Panc1 (cell line): ENCODE measurements at regions not wholly inside any gene's neighbourhood (a gene's known extent, or its start where the extent isn't known, plus 50 kb on each side); places are given as distances from the start of the nearest gene placed in this dataset.

ENCODE experiments used
- ATAC-seq: fragments of 200-7000 bp; cut with Tn5 transposase; 2 replicates; pipeline ENCODE4 v1.9.1; 2020; ENCODE audit warnings: mild to moderate bottlenecking, moderate library complexity
- BruUV-seq: library from RNA; stranded (reverse); fragments of 400-500 nt; replicated peaks from 2 replicates; lab custom pipeline; 2021; lab: Mats Ljungman, UMichigan
- CTCF ChIA-PET: fragments of 300-600 bp; sonication (Branson Sonifier 250); formaldehyde crosslinking; loops from one replicate; lab custom pipeline; 2022; ENCODE audit warnings: antibody characterized with exemption; lab: Charles Lee
- POLR2A ChIA-PET: fragments of 300-600 bp; sonication (Branson Sonifier 250); formaldehyde crosslinking; loops from one replicate; lab custom pipeline; 2022; ENCODE audit warnings: antibody characterized with exemption; lab: Charles Lee
- DNase-seq: peaks from one replicate; pipeline ENCODE4 v3.0.0-alpha.2; 2010; ENCODE audit warnings: low read depth, low spot score
- H3K27ac ChIP-seq: 2 replicates; pipeline ENCODE4 v1.5.1; 2011; ENCODE audit warnings: mild to moderate bottlenecking, low read length, inconsistent platforms
- H3K27me3 ChIP-seq: fragments of 200-500 bp; sonication (Bioruptor generic); 2 replicates; pipeline ENCODE4 v1.6.0; 2014; ENCODE audit warnings: low read length, inconsistent platforms; ENCODE audit not compliant: control insufficient read depth, insufficient read depth
- H3K36me3 ChIP-seq: fragments of 200-500 bp; sonication (Bioruptor generic); 2 replicates; pipeline ENCODE4 v1.5.1; 2014; ENCODE audit warnings: inconsistent platforms, mild to moderate bottlenecking, low read length, moderate library complexity; ENCODE audit not compliant: control insufficient read depth, insufficient read depth
- H3K4me1 ChIP-seq: 2 replicates; pipeline ENCODE4 v1.5.1; 2011; ENCODE audit warnings: inconsistent platforms, mild to moderate bottlenecking, low read length, moderate library complexity; ENCODE audit not compliant: control insufficient read depth, insufficient read depth
- H3K4me3 ChIP-seq, 2 experiments: 2 replicates each; pipeline ENCODE4 v1.5.1; 2011 to 2012; ENCODE audit warnings: low read depth in 2 of 2, low read length in 2 of 2, mild to moderate bottlenecking in 2 of 2, inconsistent platforms in 1 of 2, moderate library complexity in 1 of 2
- H3K9me3 ChIP-seq: fragments of 200-500 bp; sonication (Bioruptor generic); 2 replicates; pipeline ENCODE4 v1.5.1; 2014; ENCODE audit warnings: low read depth, mild to moderate bottlenecking, inconsistent platforms, low read length, moderate library complexity; ENCODE audit not compliant: control insufficient read depth, insufficient read depth
- POLR2AphosphoS5 ChIP-seq: IDR thresholded peaks from 2 replicates; pipeline ENCODE4 v1.6.1; 2012; ENCODE audit warnings: mild to moderate bottlenecking, low read depth, low read length, moderate library complexity
- REST ChIP-seq, 2 experiments: IDR thresholded peaks; 2 replicates each; pipeline ENCODE4 v1.6.1; 2011 to 2012; ENCODE audit warnings: low read depth in 2 of 2, control low read depth in 1 of 2, low read length in 1 of 2, mild to moderate bottlenecking in 1 of 2, moderate library complexity in 1 of 2; ENCODE audit not compliant: insufficient read depth in 1 of 2
- SIN3A ChIP-seq: IDR thresholded peaks from 2 replicates; pipeline ENCODE4 v1.6.1; 2012; ENCODE audit warnings: low read depth, mild to moderate bottlenecking, low read length, moderate library complexity, borderline replicate concordance; ENCODE audit not compliant: insufficient read depth
- TCF7L2 ChIP-seq: IDR thresholded peaks from 2 replicates; pipeline ENCODE4 v1.6.1; 2011; ENCODE audit warnings: mild to moderate bottlenecking, low read depth, low read length, inconsistent platforms
- in situ Hi-C: cut with HindIII; loops from 2 replicates; pipeline ENCODE4 v1.10.0; 2016; ENCODE audit warnings: low sequenced_read_pairs, low pct_unique_long_range_greater_than_20kb
- intact Hi-C: fragments of 100-400 bp; cut with micrococcal nuclease; formaldehyde crosslinking; loops from one replicate; pipeline ENCODE4 v1.10.0; 2022; ENCODE audit not compliant: unreplicated experiment
- TF ChIP-seq, protein P1 (sequence below): fragments of 450-650 bp; IDR thresholded peaks from 2 replicates; pipeline ENCODE4 v1.5.1; 2017; ENCODE audit warnings: mild to moderate bottlenecking

- H3K4me3 ChIP-seq: no peak overlapping the region
- DNase-seq: no peak
- no peaks in the 10 kb centered on the region for H3K9me3 ChIP-seq
- ATAC-seq: no peak
- no peak overlapping the region for H3K27ac ChIP-seq
- H3K27me3 ChIP-seq: peaks cover 4% of the 10 kb centered on the region
- intact Hi-C loops (no loop called here), in situ Hi-C loops (no loop called here)
- ChIA-PET POLR2A (no interaction called here), CTCF (no interaction called here)
- no TSS peak for BruUV-seq
- no peaks in the 10 kb centered on the region for H3K36me3 ChIP-seq
- TF ChIP-seq, protein P1, sequence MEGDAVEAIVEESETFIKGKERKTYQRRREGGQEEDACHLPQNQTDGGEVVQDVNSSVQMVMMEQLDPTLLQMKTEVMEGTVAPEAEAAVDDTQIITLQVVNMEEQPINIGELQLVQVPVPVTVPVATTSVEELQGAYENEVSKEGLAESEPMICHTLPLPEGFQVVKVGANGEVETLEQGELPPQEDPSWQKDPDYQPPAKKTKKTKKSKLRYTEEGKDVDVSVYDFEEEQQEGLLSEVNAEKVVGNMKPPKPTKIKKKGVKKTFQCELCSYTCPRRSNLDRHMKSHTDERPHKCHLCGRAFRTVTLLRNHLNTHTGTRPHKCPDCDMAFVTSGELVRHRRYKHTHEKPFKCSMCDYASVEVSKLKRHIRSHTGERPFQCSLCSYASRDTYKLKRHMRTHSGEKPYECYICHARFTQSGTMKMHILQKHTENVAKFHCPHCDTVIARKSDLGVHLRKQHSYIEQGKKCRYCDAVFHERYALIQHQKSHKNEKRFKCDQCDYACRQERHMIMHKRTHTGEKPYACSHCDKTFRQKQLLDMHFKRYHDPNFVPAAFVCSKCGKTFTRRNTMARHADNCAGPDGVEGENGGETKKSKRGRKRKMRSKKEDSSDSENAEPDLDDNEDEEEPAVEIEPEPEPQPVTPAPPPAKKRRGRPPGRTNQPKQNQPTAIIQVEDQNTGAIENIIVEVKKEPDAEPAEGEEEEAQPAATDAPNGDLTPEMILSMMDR: no peak
- H3K4me1 ChIP-seq: no peaks in the 10 kb centered on the region
Measured at GRCh38 chr2:7973801-7974480, 707.9 kb upstream of the ID2 start.

- CTCF ChIA-PET: no interaction called here
- no TSS peak for BruUV-seq
Measured at GRCh38 chr2:7974936-7975335, 706.9 kb upstream of the ID2 start.

More at GRCh38 chr2:7974936-7975335, 706.9 kb upstream of the ID2 start:
- POLR2A ChIA-PET: no interaction called here
- Histone ChIP-seq H3K4me3 (no peak overlapping the region), H3K9me3 (no peaks in the 10 kb centered on the region), H3K4me1 (no peaks in the 10 kb centered on the region), H3K36me3 (no peaks in the 10 kb centered on the region), H3K27ac (no peak overlapping the region), H3K27me3 (peaks cover 4% of the 10 kb centered on the region)
- ATAC-seq: no peak
- no peak for DNase-seq
- TF ChIP-seq POLR2AphosphoS5 (no peak), TCF7L2 (no peak), SIN3A (no peak), REST (IDR thresholded peaks at IDR 0.05; ENCODE audit: insufficient read depth in 1 of 2, low read depth in 2 of 2, low read length in 1 of 2) (no peak)
- TF ChIP-seq, protein P1: no peak
- in situ Hi-C loops: no loop called here
- intact Hi-C loops: no loop called here
